Activated CD4-positive, alpha-beta T cell treated with anti-CD3 and anti-CD28 coated beads, Interleukin-2, amount 50 U/mL, for 24 hours (primary cell): ENCODE measurements at regions not wholly inside any gene's neighbourhood (a gene's known extent, or its start where the extent isn't known, plus 50 kb on each side); places are given as distances from the start of the nearest gene placed in this dataset.
"Not testable (repeated sequence)": the region's sequence is repeated elsewhere in the genome, so short reads cannot be mapped to it uniquely, and the experiment has no call there.

Experiments used
- DNase-seq, 2 donors: peaks; one replicate each; pipeline ENCODE4 v3.0.0-alpha.2; 2020; ENCODE audit warnings: low read depth in 1 of 2, low spot score in 1 of 2

DNA sequence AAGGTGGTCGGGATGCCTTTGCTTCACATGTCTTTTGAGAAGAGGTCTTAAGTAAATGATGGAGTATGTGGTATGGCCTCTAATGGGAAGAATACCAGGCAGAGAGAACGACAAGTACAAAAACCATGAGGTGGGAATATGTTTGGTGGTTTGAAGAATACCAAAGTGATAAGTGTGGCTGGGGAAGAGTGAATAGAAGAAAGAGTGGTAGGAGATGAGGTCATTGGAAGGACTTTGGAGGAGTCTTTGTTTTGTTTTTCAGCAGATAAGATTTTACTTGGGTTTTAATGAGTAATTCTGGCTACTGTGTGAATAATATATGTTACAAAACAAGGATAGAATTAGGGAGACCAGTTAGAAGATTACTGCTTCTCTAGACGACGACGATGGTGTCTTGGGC, 515.4 kb downstream of the RAB38 start:
- DNase-seq: no peak

DNA sequence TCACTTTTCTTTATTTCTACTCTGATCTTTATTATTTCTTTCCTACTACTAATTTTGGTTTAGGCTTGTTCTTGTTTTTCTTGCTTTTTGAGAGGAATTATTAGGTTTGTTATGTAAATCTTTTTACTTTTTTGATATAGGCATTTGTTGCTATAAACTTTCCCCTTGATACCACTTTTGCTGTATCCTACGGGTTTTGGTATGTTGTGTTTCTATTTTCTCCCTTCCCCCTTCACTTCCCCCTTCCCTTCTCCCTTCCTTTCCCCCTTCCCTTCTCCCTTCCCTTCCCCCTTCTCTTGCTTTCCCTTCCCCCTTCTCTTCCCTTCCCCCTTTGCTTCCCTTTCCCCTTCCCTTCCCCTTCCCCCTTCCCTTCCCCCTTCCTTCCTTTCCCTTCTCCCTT, 529.6 kb downstream of the RAB38 start:
- no peak for DNase-seq

DNA sequence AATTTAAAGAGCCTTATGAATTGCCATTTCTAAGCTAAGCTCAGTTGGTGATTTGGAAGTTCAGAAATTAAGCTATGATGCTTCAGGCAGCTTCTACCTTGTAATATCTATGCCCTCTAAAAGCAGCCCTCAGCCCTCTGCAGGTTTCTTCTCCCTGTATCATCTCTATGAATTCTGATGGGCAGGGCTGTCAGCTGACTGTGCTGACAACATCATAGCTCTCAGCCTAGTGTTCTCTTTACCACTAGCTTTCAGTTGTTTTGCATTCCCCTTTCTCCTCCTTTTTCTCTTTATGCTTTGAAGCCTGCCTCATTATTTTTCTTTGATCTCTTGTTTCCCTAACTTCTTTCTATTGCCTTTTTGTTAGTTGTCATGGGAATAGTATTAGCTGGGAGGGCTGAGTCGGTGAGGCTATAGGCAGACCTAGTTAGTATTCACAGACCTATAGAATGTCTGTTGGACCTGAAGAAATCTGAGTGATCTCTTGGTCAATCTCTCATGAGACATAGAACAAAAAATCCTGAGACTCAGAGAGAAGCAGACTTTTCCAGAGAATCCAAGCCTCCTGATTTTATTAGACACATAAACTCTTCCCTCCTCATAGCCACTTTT, 535.4 kb downstream of the RAB38 start:
- DNase-seq: no peak

DNA sequence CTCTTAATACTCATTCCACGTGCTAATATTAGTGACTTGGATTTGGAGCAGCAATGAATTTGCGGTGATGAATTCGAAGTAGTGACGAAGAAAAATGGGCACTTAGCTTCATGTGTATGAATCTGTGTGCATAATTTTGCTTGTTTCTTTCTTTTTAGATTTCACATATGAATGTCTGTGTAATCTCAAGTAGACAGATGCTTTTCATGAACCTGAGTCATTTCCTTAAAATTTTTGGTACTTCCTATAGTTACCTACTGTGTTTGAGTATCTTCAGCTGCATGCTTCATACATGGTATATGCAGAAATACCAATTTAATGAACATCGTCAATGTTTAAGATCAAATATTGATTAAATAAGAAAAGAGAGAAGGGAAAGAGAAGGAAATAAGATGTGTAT, 540.2 kb downstream of the RAB38 start:
- no peak for DNase-seq

DNA sequence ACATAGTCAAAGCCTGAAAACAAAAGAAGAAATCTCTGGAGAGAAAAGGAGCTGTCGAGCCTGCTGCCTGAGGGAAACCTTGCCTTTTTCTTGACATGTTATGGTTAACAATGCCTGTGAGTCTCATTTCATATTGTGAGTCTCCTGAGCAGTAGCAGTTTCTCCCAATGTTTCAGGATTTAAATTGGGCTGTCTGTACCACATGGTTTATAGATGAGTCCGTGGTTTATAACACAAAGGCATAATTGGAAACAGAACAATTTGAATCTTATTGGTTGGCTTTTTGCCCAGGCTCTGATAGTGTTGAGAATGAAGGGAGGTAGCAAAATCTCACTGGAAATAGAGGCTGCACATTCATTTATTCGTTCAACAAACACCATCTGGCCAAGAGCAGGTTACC, 540.9 kb downstream of the RAB38 start:
- no peak for DNase-seq

DNA sequence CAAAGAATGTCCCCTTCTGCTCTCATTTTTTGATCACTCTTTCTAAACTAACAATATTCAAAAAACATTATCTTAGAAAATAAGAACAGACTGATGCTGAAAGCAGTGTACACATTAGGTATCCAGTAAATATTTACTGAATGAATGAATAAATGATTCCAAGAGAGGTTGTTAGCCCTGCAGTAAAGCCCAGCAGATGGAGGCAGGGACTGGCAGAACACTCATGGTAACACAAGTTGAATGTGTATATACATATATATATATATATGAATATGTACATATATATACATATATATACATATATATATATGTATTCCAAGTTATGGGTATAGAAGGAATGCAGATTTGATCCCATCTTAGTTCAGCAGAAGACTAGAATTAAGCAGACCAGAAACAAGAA, 546.3 kb downstream of the RAB38 start:
- DNase-seq: no peak

DNA sequence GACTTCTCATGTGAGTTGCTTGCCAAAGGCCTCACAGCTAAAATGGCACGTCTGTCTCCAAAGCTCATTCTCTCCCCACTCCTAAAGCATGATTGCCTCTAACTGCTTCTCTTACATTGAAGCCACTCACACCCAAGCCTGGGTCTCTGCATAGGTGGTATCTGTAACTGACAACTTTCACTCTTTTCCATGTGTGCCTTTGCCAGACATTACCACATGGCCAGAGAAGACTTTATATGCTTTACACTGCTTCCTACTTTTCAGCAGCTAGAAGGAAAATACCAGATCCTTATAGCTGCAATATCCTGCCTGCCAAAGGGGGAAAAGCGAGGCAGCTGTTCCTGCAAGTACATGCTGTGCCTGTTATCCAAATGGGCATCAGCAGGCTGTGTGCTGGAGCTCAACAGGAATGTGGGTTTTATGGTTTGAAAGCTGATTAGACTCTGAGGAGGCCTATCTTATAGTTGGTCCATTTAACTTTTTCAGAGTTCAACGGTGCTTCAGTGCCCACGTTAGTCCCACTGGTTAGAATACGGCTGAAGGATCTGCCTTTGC, 547.1 kb downstream of the RAB38 start:
- DNase-seq: no peak

DNA sequence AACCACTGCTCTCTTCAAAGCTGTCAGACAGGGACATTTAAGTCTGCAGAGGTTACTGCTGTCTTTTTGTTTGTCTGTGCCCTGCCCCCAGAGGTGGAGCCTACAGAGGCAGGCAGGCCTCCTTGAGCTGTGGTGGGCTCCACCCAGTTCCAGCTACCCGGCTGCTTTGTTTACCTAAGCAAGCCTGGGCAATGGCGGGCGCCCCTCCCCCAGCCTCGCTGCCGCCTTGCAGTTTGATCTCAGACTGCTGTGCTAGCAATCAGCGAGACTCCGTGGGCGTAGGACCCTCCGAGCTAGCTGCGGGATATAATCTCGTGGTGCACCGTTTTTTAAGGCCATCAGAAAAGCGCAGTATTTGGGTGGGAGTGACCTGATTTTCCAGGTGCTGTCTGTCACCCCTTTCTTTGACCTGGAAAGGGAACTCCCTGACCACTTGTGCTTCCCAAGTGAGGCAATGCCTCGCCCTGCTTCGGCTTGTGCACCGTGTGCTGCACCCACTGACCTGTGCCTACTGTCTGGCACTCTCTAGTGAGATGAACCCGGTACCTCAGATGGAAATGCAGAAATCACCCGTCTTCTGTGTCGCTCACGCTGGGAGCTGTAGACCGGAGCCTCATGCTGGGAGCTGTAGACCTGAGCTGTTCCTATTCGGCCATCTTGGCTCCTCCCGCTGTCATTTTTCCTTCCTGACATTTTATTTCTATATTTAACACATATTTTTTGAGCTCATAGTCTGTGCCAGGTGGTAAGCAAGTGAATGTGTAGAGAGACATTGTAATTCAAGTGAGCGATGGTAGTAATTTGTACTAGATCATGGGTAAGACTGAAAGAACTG, 551.5 kb downstream of the RAB38 start:
- not testable (repeated sequence) for DNase-seq

DNA sequence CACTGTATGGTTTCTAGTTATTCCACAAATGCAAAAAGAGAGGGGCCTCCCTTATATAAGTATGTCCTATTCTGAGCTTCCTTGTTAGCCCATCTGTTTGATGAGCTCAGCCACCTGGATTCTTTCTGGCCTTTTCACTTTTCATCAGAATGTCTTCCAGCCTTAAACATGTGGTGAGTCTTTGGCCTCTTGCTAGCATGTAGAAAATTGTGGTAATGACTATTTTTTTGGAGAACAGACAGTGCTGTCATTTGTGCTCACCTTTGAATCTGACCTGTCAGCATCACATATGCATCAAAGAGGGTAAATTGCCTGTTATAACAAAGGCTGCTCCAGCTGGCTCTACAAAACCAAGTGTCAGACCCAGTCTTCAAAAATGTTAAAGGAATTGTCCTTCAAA, 558.7 kb downstream of the RAB38 start:
- no peak for DNase-seq

DNA sequence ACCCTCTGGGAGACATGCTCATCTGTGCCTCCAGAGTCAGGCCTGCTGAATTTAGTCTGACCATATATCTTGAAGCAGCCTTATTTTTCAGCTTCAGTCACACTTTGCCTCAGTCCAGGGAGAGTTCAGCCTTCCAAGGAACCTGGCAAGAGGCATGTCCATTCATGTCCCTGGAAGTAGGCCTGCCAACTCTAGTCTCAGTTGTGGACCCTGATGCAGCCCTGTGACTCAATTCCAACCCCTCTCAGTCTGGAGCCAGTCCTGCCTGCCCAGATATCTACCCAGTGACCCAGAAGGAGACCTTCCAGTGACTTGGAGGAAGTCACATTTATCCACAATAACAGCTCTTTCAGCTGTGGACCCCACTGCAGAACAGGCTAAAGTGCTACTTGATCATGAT, 566.6 kb downstream of the TMEM135 start:
- no peak for DNase-seq

DNA sequence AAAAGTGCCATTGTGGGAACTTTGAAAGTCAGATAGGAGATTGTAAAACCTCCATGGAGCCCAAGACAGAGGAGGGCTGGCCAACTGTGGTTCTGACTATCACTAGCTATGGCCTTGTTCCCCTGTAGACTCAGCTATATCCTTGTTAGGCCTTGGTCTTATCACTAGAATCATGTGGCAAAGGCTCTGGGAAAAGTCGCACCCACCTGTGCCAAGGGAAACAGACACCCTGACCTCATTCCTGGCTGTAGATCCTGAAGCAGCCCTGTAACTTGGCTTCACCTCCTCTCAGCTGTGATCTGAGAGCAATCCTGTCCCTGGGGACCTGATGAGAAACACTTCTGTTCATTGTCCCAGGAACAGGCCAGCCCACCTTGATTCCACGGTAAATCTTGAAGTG, 566.2 kb downstream of the TMEM135 start:
- DNase-seq: no peak

DNA sequence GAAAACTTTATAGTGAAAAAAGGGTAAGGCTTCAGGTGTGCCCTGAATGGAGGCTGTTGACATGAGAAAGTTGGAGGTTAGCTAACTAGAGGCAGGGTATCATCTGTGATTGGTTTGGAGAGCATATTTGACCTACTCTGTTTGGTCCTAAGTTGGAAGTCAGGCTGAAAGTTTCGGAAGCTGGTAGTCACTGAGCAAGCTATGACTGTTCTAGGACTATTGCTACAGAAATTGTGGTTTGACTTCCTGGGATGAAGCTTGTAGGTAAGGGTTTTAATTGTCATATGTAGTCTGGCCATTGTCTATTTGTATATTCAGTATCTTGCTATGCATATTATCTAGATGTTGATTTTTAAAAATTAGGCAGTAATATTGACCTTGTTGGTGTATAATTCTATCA, 565.0 kb downstream of the TMEM135 start:
- no peak for DNase-seq

DNA sequence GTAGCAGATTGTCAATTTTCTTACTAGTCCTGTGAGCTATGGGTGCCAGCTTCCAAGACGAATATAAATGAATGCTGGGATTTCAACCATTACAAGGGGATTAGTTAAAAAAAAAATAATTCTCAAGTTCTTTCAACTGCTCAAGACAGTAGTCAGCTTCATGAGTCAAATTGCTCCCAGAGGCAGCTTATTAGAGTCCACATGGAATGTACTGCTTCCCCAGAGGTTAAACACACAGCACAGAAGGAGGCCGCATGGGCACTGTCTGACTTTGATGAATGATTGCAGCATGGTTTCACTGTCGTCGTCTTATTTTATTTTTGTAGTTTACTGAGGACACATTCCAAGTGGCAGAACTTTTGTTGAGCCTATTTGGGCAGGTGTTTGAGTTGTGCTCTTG, 563.2 kb downstream of the TMEM135 start:
- no peak for DNase-seq

DNA sequence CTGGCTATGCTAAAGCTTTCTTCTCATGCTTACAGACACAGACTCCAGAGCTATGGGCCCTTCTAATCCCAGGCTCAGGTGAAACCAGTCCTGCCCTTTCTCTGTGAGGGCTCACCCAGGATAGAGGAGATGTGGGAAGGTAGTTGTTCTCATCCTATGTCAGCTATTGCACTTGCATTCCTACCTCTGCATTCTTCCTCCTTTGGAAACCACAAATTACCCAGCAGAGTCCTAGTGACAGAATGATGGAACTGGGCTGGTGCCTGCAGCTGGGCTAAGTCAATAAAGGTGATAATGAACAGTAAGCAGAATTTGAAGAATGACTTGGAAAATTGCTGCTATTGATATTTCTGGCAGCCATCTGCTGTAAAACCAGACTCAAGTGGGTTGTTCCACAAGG, 560.0 kb downstream of the TMEM135 start:
- DNase-seq: no peak

DNA sequence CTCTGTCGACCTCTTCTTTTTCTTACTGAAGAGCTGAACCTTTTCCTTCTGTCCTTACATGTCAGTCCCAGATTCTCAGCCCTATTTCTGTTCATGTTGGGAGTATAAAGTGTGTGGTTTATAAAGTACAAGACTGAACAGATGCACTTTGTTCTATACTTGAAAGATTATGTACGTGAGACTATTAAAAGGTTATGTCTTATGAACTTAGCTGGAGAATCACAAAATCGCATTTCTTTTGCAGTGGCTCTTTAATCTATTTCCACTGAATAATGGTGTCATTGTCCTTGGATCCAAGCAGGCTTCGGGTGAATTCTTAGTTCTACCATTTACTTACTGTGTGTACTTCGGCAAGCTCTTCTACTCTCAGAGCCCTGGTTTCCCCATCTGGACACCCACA, 558.4 kb downstream of the TMEM135 start:
- DNase-seq: no peak

DNA sequence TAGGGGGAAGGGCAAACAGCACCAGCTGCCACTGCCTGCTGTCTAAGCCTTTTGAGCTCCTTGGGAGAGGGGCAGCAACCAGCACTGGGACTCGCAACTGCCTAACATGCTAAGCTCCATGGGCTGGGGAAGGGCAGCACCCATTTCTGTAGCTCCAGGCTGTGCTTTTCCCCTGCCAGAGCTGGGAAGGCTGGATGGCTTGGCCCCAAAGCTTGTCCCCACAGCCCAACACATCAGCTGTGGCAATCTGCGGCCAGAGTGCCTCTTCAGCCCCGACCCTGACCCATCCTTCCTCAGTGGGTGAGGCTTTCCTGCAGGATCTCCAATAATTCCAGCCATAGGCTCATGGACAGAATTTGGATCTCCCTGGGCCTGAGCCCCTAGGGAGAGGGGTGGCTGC, 551.3 kb downstream of the TMEM135 start:
- DNase-seq: no peak

DNA sequence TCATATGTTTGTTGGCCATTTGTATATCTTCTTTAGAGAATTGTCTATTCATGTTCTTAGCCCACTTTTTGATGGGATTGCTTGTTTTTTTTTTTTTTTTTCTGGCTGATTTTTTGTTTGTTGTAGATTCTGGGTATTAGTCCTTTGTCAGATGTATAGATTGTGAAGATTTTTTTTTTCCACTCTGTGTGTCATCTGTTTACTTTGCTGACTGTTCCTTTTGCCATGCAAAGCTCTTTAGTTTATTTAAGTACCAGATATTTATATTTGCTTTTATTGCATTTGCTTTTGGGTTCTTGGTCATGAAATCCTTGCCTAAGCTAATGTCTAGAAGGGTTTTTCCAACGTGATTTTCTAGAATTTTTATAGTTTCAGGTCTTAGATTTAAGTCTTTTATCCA, 547.9 kb downstream of the TMEM135 start:
- not testable (repeated sequence) for DNase-seq

DNA sequence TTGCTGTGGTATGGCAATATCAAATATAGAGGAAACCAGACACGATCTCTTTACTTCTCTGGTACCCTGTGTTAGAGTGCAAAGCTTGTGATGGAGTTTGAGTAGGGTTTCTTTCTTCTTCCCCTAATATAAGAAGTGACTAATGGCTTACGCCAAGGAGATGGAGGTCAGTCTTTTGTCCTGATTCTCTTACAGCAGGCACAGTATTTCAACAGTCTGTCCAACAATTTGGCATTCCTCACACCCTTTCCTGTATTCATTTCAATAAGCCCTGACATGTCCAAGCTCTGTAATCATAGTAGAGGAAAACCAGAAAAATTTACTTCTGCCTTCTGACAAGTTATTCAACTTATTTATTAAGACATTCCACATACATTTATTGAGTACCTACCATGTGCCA, 546.2 kb downstream of the TMEM135 start:
- no peak for DNase-seq

DNA sequence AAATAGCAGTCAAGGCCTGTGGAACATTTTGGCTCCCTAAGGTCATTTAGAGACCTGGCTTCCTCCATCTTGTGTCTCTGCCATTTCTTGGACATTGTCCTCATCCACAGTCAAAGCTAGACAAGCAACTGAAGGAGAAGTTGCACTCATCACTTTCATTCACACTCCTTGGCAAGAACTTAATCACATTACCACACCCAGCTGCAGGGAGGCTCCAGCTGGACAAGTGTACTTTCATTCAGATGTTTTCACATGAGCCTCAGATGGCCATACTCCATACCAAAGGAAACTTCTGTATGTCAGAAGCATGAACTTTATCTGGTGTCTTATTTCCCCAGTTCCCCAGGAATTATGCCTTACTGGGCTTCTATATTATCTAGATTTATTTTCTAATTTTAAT, 537.4 kb downstream of the TMEM135 start:
- DNase-seq: no peak

DNA sequence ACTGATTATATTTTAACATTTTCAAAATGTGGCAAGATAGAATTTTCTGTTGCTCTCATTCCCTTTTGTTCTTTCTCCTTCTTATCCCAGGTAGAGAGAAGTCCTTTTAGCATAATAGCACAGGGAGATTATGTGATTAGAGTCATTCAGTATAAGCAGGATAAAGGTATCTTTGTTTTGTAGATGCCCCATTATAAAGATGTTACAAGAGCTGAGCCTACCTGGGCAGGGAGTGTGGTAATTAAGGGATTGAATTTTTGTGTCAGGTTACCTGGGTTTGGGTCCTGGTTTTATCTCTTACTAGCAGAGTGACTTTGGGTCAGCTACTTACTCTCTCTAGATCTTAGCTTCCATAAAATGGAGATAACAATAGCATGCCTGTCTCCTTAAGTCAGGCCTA, 536.5 kb downstream of the TMEM135 start:
- DNase-seq: no peak

DNA sequence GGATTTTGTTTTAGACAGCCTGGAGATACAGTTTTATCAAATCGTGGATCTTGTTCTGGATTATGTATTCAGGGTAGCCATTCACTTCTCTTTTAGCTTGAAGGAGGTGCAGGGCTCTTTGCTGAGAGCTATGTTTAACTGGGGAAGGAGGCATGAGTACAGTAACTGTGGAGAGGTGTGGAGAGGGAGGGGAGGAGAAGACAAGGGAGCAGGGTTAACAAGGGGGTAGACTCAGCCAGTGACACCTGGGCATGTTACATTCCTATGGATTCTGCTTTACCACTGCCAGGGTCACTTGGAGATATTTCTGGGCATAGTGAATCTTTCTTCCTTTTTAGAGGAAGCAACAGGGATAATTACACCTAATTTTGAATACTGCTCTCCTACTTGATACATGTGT, 536.0 kb downstream of the TMEM135 start:
- no peak for DNase-seq

DNA sequence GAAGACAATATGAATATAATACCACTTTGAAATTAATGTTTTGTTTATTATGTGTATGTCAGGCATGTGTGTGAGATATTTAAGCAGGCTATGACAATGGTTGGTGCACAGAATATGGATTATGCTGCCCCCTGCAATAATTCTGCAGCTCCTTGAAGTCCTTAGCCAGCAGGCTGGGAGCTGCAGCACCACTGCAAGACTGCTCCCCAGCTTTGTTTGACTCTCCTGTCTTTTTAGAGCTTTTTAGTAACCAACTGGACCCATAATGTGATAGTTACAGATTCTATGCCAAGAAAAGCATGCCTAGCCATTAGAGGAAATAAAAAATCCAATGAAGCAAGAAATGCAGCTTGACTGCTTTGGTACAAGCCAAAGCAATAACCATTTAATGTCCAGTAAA, 535.1 kb downstream of the TMEM135 start:
- no peak for DNase-seq

DNA sequence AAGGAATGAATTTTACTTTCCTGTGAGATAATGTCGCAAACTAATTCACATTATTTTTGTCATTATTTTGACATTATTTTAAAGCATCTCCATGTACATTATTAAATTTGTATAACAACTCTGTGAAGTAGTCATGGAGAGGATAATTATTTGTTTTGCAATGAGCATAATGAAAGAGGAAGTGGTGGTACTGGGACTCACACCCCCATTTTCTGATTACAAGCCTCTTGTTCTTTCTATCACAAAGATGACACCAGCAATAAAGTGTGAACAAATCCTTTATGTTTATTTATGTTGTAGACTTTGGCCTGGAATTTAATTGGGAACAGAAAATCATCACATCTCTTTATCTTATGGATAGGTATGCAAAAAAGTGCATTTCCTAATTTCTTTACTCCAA, 522.6 kb downstream of the TMEM135 start:
- DNase-seq: no peak
